ENCODE measurements at regions not wholly inside any gene's neighbourhood (a gene's known extent, or its start where the extent isn't known, plus 50 kb on each side); places are given as distances from the start of the nearest gene placed in this dataset.

DNA sequence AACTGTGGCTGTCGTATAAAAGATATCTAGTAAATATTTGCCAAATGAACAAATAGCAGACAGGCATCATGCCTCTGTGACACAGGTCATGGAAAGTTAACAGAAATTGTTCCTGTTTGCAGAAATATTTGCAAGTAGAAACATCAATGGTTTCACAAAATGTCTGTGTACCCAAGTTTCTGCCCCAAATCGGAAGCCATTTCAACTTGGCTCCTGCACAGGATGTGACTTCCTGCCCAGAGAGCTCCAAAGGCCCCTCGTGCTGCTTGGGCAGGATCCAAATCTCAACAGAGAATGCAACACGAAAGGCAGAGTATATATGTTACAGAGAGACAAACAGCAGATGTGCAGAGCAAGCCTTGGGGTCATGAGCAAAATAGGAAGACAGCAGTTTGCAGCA lies 95.5 kb upstream of the SERP2 start:
- TF ChIP-seq, protein P1, sequence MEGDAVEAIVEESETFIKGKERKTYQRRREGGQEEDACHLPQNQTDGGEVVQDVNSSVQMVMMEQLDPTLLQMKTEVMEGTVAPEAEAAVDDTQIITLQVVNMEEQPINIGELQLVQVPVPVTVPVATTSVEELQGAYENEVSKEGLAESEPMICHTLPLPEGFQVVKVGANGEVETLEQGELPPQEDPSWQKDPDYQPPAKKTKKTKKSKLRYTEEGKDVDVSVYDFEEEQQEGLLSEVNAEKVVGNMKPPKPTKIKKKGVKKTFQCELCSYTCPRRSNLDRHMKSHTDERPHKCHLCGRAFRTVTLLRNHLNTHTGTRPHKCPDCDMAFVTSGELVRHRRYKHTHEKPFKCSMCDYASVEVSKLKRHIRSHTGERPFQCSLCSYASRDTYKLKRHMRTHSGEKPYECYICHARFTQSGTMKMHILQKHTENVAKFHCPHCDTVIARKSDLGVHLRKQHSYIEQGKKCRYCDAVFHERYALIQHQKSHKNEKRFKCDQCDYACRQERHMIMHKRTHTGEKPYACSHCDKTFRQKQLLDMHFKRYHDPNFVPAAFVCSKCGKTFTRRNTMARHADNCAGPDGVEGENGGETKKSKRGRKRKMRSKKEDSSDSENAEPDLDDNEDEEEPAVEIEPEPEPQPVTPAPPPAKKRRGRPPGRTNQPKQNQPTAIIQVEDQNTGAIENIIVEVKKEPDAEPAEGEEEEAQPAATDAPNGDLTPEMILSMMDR (IDR thresholded peaks at IDR 0.05): no peak
- no peak for TF ChIP-seq POLR2A (IDR thresholded peaks at IDR 0.05)
- Histone ChIP-seq H3K36me3 (no peaks in the 10 kb centered on the region), H3K9me3 (no peaks in the 10 kb centered on the region), H3K27me3 (no peaks in the 10 kb centered on the region), H3K27ac (peak overlapping the region in 1 of 2 donors; percentile 33), H3K4me1 (peaks cover 6 to 9% of the 10 kb centered on the region in 2 donors), H3K4me3 (no peak overlapping the region)
- intact Hi-C loops (cut with DNase I; ENCODE audit: low total_unique reads): no loop called here
- DNase-seq: no peak

DNA sequence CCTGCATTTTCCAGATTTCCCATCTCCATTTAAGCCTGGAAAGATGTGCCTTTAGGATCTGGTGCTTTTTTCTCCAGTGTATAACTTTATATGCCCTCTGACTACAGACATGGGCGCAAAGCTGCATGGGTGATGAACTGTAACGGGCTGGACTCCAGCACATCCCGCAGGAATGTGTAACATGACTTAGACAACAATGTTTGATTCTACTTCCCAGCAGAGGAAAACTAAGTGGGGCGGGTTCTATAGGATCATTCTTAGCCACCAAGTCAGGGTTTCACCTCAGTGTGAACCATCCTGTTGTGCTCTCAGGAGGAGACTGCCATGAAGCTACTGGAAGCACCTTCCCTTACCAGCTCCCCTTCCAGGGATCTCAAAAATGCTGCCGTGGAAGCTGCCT lies 93.2 kb upstream of the SERP2 start:
- Histone ChIP-seq H3K9me3 (no peaks in the 10 kb centered on the region), H3K36me3 (no peaks in the 10 kb centered on the region), H3K27ac (no peak overlapping the region), H3K27me3 (no peaks in the 10 kb centered on the region), H3K4me1 (no peaks in the 10 kb centered on the region), H3K4me3 (no peak overlapping the region)
- no peak for DNase-seq
- no peak for TF ChIP-seq POLR2A (IDR thresholded peaks at IDR 0.05)
- TF ChIP-seq, protein P1 (IDR thresholded peaks at IDR 0.05): no peak
- intact Hi-C loops (cut with DNase I; ENCODE audit: low total_unique reads): no loop called here

DNA sequence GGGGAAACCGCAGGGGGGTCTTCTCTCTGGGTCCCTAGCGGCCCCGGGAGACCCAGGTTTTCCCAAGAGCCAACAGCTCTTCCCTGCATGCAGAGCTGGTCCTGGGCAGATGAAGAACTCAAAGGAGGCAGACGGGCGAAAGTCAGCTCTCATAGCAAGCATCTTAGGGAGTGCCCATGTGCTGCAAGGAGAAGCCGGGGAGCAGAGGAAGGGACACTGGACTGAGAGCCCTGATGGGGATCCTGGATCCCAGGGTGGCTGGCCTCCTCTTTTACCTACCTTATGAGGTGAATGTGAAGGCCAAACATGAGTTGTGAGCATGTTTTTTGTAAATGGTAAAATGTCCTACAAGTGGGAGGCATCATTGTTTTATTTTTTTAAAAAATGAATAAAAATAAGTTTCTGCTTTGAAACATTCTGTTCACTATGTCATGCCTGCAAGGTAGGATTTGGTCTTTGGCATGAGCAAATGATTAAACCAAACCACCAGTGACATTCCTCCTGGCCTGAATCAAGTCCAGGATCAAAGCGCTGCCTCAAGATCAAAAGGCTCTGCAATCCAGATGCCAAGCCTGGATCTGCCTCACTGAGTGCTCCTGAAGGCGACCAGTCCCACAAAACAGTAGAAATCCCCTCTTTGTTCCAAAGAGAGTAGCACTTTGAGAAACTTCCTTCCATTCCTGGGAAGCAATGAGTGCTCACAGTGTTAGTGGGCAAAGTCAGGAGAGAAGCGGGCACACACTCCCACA lies 92.2 kb upstream of the SERP2 start:
- no peak overlapping the region for H3K4me3 ChIP-seq
- H3K27ac ChIP-seq: no peak overlapping the region
- no peaks in the 10 kb centered on the region for H3K9me3 ChIP-seq
- H3K4me1 ChIP-seq: no peaks in the 10 kb centered on the region
- no peaks in the 10 kb centered on the region for H3K27me3 ChIP-seq
- intact Hi-C loops (cut with DNase I; ENCODE audit: low total_unique reads): no loop called here
- DNase-seq: no peak
- H3K36me3 ChIP-seq: no peaks in the 10 kb centered on the region
- TF ChIP-seq POLR2A (IDR thresholded peaks at IDR 0.05): no peak
- TF ChIP-seq, protein P1 (IDR thresholded peaks at IDR 0.05): no peak

DNA sequence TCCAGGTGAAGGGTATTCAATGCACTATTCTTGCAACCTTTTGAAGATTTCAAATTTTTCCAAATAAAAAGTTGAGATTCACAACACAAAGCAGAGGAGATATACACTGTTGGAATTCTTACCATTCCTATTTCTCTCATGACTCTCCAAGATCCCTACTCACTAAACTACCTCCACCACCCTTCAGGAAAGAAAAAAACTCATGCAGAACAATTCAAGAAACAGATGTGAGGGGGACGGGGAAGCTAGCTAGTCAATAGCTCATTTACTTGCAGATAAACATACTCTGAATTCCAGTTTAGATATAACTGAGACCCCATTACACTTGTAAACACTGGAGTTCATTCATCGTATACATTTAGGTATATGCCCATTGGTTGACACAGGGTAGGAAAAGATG lies 90.0 kb upstream of the SERP2 start:
- intact Hi-C loops (cut with DNase I; ENCODE audit: low total_unique reads): no loop called here
- no peak for TF ChIP-seq POLR2A (IDR thresholded peaks at IDR 0.05)
- TF ChIP-seq, protein P1 (IDR thresholded peaks at IDR 0.05): no peak
- no peaks in the 10 kb centered on the region for H3K27me3 ChIP-seq
- H3K36me3 ChIP-seq: no peaks in the 10 kb centered on the region
- no peak for DNase-seq
- H3K4me1 ChIP-seq: no peaks in the 10 kb centered on the region
- no peaks in the 10 kb centered on the region for H3K9me3 ChIP-seq
- H3K4me3 ChIP-seq: no peak overlapping the region
- H3K27ac ChIP-seq: no peak overlapping the region

DNA sequence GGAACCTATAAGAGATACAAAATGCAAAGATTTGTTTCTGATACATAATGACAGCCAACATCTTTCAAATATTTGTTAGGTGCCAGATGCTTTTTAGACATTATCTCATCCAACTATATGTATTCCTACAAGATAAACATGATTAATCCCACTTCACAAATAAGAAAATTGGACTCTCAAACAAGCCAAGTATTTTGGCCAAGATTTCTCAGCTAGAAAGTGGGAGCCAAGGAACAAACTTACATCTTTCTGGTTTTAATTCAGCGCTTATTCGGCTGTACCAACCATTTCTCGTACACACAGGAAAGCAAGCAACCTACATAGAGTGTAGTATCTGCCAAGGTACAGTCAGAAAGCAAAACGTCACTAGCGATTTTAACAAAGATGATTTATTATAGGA lies 85.7 kb upstream of the SERP2 start:
- Histone ChIP-seq H3K27me3 (no peaks in the 10 kb centered on the region), H3K4me1 (no peaks in the 10 kb centered on the region), H3K36me3 (no peaks in the 10 kb centered on the region), H3K27ac (no peak overlapping the region), H3K4me3 (no peak overlapping the region), H3K9me3 (no peaks in the 10 kb centered on the region)
- TF ChIP-seq POLR2A (IDR thresholded peaks at IDR 0.05): no peak
- TF ChIP-seq, protein P1 (IDR thresholded peaks at IDR 0.05): no peak
- intact Hi-C loops (cut with DNase I; ENCODE audit: low total_unique reads): no loop called here
- no peak for DNase-seq

Data from uterus (tissue), 3 donors.